Cardiac muscle cell (in vitro differentiated cells and primary cell): ENCODE measurements at regions not wholly inside any gene's neighbourhood (a gene's known extent, or its start where the extent isn't known, plus 50 kb on each side); places are given as distances from the start of the nearest gene placed in this dataset.

Experiments
- DNase-seq, 2 donors: peaks; one replicate each; pipeline versions ENCODE4 v3.0.0 to v3.0.0-alpha.2; 2010 to 2017; ENCODE audit warnings: low read depth in 1 of 2, low spot score in 1 of 2
- H3K27ac ChIP-seq: fragments of 200-600 bp; sonication (generic); 2 replicates; pipeline ENCODE4 v1.5.1; 2016
- H3K27me3 ChIP-seq: fragments of 200-600 bp; sonication (generic); 2 replicates; pipeline ENCODE4 v1.6.0; 2016; ENCODE audit warnings: control low read depth
- H3K36me3 ChIP-seq: fragments of 200-600 bp; sonication (generic); 2 replicates; pipeline ENCODE4 v1.5.1; 2016; ENCODE audit warnings: control low read depth
- H3K4me1 ChIP-seq: fragments of 200-600 bp; sonication (generic); 2 replicates; pipeline ENCODE4 v1.8.1; 2017; ENCODE audit warnings: low read depth, mild to moderate bottlenecking, mixed run types
- H3K4me3 ChIP-seq: fragments of 200-600 bp; sonication (generic); 2 replicates; pipeline ENCODE4 v1.5.1; 2016; ENCODE audit warnings: mild to moderate bottlenecking
- H3K9me3 ChIP-seq: fragments of 200-600 bp; sonication (generic); 2 replicates; pipeline ENCODE4 v1.5.1; 2017; ENCODE audit warnings: low read depth, mild to moderate bottlenecking, control low read depth
- TF ChIP-seq, protein P1 (sequence below): IDR thresholded peaks from 2 replicates; pipeline ENCODE4 v1.5.1; 2012; ENCODE audit warnings: low read depth, mild to moderate bottlenecking, low read length

DNA sequence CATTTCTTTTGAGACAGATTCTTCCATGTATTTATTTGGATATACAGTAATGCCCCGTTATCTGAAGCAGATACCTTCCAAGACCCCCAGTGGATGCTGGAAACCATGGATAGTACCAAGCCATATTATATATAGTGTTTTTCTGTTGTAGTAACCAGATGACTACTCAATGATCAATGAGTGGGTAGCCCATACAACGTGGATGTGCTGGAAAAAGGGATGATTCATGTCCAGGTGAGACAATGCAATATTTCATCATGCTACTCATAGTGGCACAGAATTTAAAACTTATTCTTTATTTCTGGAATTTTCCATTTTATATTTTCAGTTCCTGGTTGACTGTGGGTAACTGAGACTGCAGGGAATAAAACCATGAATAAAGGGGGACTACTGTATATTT, 427.5 kb downstream of the METTL15 start:
- no peak for DNase-seq
- Histone ChIP-seq H3K9me3 (no peaks in the 10 kb centered on the region), H3K27me3 (no peaks in the 10 kb centered on the region), H3K4me3 (no peak overlapping the region), H3K36me3 (no peaks in the 10 kb centered on the region), H3K27ac (no peak overlapping the region), H3K4me1 (no peaks in the 10 kb centered on the region)
- TF ChIP-seq, protein P1, sequence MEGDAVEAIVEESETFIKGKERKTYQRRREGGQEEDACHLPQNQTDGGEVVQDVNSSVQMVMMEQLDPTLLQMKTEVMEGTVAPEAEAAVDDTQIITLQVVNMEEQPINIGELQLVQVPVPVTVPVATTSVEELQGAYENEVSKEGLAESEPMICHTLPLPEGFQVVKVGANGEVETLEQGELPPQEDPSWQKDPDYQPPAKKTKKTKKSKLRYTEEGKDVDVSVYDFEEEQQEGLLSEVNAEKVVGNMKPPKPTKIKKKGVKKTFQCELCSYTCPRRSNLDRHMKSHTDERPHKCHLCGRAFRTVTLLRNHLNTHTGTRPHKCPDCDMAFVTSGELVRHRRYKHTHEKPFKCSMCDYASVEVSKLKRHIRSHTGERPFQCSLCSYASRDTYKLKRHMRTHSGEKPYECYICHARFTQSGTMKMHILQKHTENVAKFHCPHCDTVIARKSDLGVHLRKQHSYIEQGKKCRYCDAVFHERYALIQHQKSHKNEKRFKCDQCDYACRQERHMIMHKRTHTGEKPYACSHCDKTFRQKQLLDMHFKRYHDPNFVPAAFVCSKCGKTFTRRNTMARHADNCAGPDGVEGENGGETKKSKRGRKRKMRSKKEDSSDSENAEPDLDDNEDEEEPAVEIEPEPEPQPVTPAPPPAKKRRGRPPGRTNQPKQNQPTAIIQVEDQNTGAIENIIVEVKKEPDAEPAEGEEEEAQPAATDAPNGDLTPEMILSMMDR: no peak

GRCh38 chr11:28529540-28530410, 421.6 kb downstream of the METTL15 start:
- peak; percentile 70 to 81 for DNase-seq
- H3K27me3 ChIP-seq: no peaks in the 10 kb centered on the region
- TF ChIP-seq, protein P1: peak; percentile 42

DNA sequence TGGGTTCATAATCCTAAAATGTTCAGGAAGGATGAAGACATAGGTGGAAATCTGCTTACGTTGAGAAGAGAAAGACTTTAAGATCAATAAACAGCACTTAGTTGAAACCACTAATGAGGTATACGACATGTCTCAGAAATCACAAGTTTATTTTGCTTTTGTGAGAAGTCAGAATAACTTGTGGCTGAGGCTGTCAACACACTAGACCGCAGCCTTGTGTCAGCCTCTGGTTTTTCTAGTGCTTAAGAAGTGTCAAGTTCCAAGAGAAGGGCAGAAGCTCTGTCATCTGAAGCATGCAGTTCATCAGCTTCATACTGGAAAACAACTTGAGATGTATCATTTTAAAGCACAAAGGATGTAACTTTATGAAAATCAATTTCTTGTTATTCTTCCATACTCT, 420.9 kb downstream of the METTL15 start:
- peak; percentile 23 to 36 for DNase-seq
- Histone ChIP-seq H3K27ac (no peak overlapping the region), H3K9me3 (no peaks in the 10 kb centered on the region), H3K27me3 (no peaks in the 10 kb centered on the region), H3K4me1 (no peaks in the 10 kb centered on the region), H3K36me3 (no peaks in the 10 kb centered on the region), H3K4me3 (no peak overlapping the region)
- TF ChIP-seq, protein P1: no peak

More at GRCh38 chr11:28529540-28530410, 421.6 kb downstream of the METTL15 start:
- H3K36me3 ChIP-seq: no peaks in the 10 kb centered on the region
- no peak overlapping the region for H3K4me3 ChIP-seq
- no peaks in the 10 kb centered on the region for H3K4me1 ChIP-seq
- H3K27ac ChIP-seq: no peak overlapping the region
- no peaks in the 10 kb centered on the region for H3K9me3 ChIP-seq

DNA sequence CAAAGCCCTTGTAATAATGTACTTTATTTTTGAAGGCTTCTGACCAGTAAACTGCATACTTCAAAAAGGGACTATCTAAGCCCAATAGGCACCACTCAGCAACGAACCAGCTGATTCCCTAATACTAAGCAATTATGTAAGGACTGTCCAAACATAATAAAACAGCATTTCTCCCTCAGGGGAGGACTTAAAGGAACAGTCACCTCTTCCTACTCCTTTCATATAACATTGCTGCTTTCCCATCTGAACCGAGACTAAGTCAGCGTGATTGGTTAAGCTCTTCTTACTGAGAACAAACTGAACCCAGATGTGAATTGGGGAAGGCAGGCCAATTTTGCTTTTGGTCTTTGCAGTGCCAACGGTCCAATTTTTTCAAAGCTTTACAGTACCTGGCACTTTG, 420.0 kb downstream of the METTL15 start:
- no peak overlapping the region for H3K27ac ChIP-seq
- H3K9me3 ChIP-seq: no peaks in the 10 kb centered on the region
- no peak overlapping the region for H3K4me3 ChIP-seq
- H3K27me3 ChIP-seq: no peaks in the 10 kb centered on the region
- TF ChIP-seq, protein P1: no peak
- DNase-seq: no peak
- no peaks in the 10 kb centered on the region for H3K36me3 ChIP-seq
- H3K4me1 ChIP-seq: no peaks in the 10 kb centered on the region

DNA sequence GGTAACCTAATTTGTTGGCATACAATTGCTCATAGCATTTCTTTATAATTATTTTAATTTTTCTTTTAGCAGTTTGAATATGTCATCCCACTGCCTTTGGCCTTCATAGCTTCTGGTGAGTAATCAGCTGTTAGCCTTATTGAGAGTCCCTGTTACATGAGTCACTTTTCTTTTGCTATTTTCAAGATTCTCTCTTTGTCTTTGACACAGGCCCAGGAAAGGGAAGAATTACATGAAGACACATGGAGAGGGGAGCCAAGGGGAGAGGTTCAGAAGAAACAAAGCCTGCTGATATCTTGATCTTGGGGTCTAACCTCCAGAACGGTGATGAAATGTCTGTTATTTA, 418.2 kb downstream of the METTL15 start:
- no peak overlapping the region for H3K4me3 ChIP-seq

More for the DNA sequence above, 418.2 kb downstream of the METTL15 start:
- no peaks in the 10 kb centered on the region for H3K4me1 ChIP-seq
- H3K27me3 ChIP-seq: no peaks in the 10 kb centered on the region
- H3K9me3 ChIP-seq: no peaks in the 10 kb centered on the region
- DNase-seq: peak in 1 of 2 donors; percentile 11
- TF ChIP-seq, protein P1: no peak
- no peaks in the 10 kb centered on the region for H3K36me3 ChIP-seq
- no peak overlapping the region for H3K27ac ChIP-seq
